ENCODE measurements at regions not wholly inside any gene's neighbourhood (a gene's known extent, or its start where the extent isn't known, plus 50 kb on each side); places are given as distances from the start of the nearest gene placed in this dataset.

- intact Hi-C loops (cut with DNase I), result no loop called here
- H3K4me1 ChIP-seq (ENCODE audit: insufficient read depth), result no peaks in the 10 kb centered on the region
- no peak for DNase-seq
- H3K4me3 ChIP-seq, result no peak overlapping the region
- H3K27ac ChIP-seq, result no peak overlapping the region
- H3K36me3 ChIP-seq, result no peaks in the 10 kb centered on the region
- 66 to 82% (median 80%) methylated on average over 2 of the region's 2 CpGs for WGBS, 3 donors
- TF ChIP-seq POLR2A (IDR thresholded peaks at IDR 0.05), result no peak
- H3K27me3 ChIP-seq, result no peaks in the 10 kb centered on the region
- H3K9me3 ChIP-seq, result no peaks in the 10 kb centered on the region
Observed at GRCh38 chr13:29955137-29955650, 104.8 kb upstream of the UBL3 start.

DNA sequence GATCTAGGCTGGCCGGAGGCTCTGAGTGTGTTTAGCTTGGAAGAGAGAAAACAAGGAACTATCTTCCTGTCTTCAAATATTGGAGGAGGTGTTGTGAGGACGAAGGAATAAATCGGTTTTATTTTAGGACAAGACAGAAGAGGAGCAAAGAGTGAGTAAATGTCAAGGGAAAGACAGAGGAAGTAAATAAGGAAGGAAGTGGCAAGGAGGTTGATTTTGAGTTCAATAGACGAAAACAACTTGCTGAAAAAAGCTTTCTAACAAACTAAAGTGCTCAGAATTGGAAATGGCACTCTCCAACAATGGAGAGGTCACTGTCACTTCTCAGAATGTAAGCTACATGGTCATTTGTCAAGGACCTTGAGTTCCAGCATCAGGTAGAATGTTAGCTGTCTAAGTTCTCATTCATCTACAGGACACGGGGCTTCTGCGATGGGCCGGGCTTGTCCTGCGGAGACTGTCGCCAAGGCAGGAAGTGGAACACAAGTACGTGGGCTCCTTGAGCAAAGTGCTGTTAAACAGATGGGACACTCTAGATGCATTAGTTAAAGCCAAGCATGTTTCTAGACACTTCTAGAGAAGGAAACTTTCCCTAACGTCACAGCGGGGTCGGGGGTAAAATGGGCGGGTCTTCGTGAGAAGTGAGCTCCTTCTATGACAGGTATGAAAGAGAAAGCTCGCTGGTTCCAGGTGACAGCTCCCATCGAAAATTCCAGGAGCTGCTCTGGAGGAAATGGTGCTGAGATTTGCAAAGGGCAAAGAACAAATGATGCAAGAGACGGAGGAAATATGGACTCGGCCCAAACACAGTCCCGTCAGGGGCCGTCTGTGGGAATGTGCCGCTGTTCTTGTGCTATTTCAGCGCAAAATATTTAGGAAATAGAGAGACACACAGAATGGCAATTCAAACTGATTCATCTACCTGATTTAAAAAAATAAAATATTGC is 103.9 kb upstream of the UBL3 start:
- 80 to 84% (median 82%) methylated on average over 23 of the region's 23 CpGs for WGBS, 3 donors
- H3K9me3 ChIP-seq, result no peaks in the 10 kb centered on the region
- TF ChIP-seq, protein P1, sequence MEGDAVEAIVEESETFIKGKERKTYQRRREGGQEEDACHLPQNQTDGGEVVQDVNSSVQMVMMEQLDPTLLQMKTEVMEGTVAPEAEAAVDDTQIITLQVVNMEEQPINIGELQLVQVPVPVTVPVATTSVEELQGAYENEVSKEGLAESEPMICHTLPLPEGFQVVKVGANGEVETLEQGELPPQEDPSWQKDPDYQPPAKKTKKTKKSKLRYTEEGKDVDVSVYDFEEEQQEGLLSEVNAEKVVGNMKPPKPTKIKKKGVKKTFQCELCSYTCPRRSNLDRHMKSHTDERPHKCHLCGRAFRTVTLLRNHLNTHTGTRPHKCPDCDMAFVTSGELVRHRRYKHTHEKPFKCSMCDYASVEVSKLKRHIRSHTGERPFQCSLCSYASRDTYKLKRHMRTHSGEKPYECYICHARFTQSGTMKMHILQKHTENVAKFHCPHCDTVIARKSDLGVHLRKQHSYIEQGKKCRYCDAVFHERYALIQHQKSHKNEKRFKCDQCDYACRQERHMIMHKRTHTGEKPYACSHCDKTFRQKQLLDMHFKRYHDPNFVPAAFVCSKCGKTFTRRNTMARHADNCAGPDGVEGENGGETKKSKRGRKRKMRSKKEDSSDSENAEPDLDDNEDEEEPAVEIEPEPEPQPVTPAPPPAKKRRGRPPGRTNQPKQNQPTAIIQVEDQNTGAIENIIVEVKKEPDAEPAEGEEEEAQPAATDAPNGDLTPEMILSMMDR (IDR thresholded peaks at IDR 0.05), result no peak
- TF ChIP-seq POLR2A (IDR thresholded peaks at IDR 0.05) (no peak), EP300 (IDR thresholded peaks at IDR 0.05) (no peak)
- H3K27me3 ChIP-seq, result no peaks in the 10 kb centered on the region
- intact Hi-C loops (cut with DNase I), result no loop called here
- no peaks in the 10 kb centered on the region for H3K36me3 ChIP-seq
- no peak overlapping the region for H3K27ac ChIP-seq
- no peaks in the 10 kb centered on the region for H3K4me1 ChIP-seq (ENCODE audit: insufficient read depth)
- H3K4me3 ChIP-seq, result no peak overlapping the region
- no peak for DNase-seq

GRCh38 chr13:29953542-29953941 is 103.1 kb upstream of the UBL3 start:
- H3K36me3 ChIP-seq, result no peaks in the 10 kb centered on the region
- no peaks in the 10 kb centered on the region for H3K4me1 ChIP-seq (ENCODE audit: insufficient read depth)
- H3K27me3 ChIP-seq, result no peaks in the 10 kb centered on the region
- no peaks in the 10 kb centered on the region for H3K9me3 ChIP-seq
- no peak overlapping the region for H3K4me3 ChIP-seq
- no peak for DNase-seq
- no peak overlapping the region for H3K27ac ChIP-seq
- 62 to 77% (median 68%) methylated on average over 8 of the region's 8 CpGs for WGBS, 3 donors
- intact Hi-C loops (cut with DNase I), result no loop called here
- no peak for TF ChIP-seq EP300 (IDR thresholded peaks at IDR 0.05)
- no peak for TF ChIP-seq POLR2A (IDR thresholded peaks at IDR 0.05)
- TF ChIP-seq, protein P1 (IDR thresholded peaks at IDR 0.05), result no peak

GRCh38 chr13:29952245-29952644 is 101.8 kb upstream of the UBL3 start:
- TF ChIP-seq POLR2A (IDR thresholded peaks at IDR 0.05), result no peak
- TF ChIP-seq EP300 (IDR thresholded peaks at IDR 0.05), result no peak
- TF ChIP-seq, protein P1 (IDR thresholded peaks at IDR 0.05), result no peak
- 86 to 91% (median 88%) methylated on average over 4 of the region's 4 CpGs for WGBS, 3 donors
- H3K4me1 ChIP-seq (ENCODE audit: insufficient read depth), result no peaks in the 10 kb centered on the region
- no peaks in the 10 kb centered on the region for H3K36me3 ChIP-seq
- H3K27me3 ChIP-seq, result no peaks in the 10 kb centered on the region
- H3K27ac ChIP-seq, result no peak overlapping the region
- no peaks in the 10 kb centered on the region for H3K9me3 ChIP-seq
- intact Hi-C loops (cut with DNase I), result no loop called here
- DNase-seq, result no peak
- H3K4me3 ChIP-seq, result no peak overlapping the region

GRCh38 chr13:29948791-29949190 is 98.4 kb upstream of the UBL3 start:
- intact Hi-C loops (cut with DNase I), result no loop called here
- 56 to 75% (median 62%) methylated on average over 8 of the region's 8 CpGs for WGBS, 3 donors
- no peaks in the 10 kb centered on the region for H3K4me1 ChIP-seq (ENCODE audit: insufficient read depth)
- no peak for DNase-seq
- H3K36me3 ChIP-seq, result no peaks in the 10 kb centered on the region
- no peaks in the 10 kb centered on the region for H3K27me3 ChIP-seq
- H3K4me3 ChIP-seq, result no peak overlapping the region
- TF ChIP-seq POLR2A (IDR thresholded peaks at IDR 0.05) (no peak), EP300 (IDR thresholded peaks at IDR 0.05) (no peak)
- TF ChIP-seq, protein P1 (IDR thresholded peaks at IDR 0.05), result no peak
- no peak overlapping the region for H3K27ac ChIP-seq
- H3K9me3 ChIP-seq, result no peaks in the 10 kb centered on the region
